ENCODE measurements at regions not wholly inside any gene's neighbourhood (a gene's known extent, or its start where the extent isn't known, plus 50 kb on each side); places are given as distances from the start of the nearest gene placed in this dataset.
"Not testable (repeated sequence)": the region's sequence is repeated elsewhere in the genome, so short reads cannot be mapped to it uniquely, and the experiment has no call there.

DNA sequence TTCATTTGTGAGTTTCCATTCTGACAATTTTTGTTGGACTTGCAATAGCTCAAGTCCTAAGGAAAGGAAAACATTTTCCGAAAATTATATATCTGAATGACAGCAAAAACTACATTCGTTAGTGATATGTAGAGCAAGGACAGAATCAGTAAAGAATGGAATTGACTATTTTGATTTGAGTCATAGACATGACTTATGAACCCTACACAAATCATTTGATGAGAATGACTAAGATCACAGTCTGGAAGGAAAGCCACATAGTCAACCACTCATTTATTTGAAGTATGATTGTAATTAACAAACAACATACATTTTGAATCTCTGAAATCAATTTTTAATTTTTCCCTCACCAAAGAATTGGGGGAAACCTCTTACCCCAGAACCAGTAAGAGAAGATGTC is 231.6 kb upstream of the CRIM1 start:
- Histone ChIP-seq H3K4me3 (ENCODE audit: low read depth, low read length, poor library complexity, severe bottlenecking) (no peak overlapping the region), H3K36me3 (ENCODE audit: insufficient read depth, low read length, poor library complexity, severe bottlenecking) (no peaks in the 10 kb centered on the region), H3K27ac (ENCODE audit: low read depth, low read length, poor library complexity, severe bottlenecking) (no peak overlapping the region), H3K9me3 (ENCODE audit: low read depth, low read length, poor library complexity, severe bottlenecking) (no peaks in the 10 kb centered on the region), H3K27me3 (replicated peaks; ENCODE audit: insufficient read depth, low read depth, low read length, poor library complexity) (peaks cover 5% of the 10 kb centered on the region), H3K4me1 (ENCODE audit: insufficient read depth, low read length, poor library complexity, severe bottlenecking) (no peaks in the 10 kb centered on the region)
- ChIA-PET POLR2A (ENCODE audit: low non-redundant PET) (interaction anchor here (0.7 kb wide), 1 partner anchor 407 kb away, joined by 3 read pairs; no protein-coding TSS in a partner anchor), CTCF (no interaction called here)
- no peak for TF ChIP-seq EZH2 (IDR thresholded peaks at IDR 0.05; ENCODE audit: borderline replicate concordance, low read depth, low read length, poor library complexity, severe bottlenecking)
- TF ChIP-seq, protein P1, sequence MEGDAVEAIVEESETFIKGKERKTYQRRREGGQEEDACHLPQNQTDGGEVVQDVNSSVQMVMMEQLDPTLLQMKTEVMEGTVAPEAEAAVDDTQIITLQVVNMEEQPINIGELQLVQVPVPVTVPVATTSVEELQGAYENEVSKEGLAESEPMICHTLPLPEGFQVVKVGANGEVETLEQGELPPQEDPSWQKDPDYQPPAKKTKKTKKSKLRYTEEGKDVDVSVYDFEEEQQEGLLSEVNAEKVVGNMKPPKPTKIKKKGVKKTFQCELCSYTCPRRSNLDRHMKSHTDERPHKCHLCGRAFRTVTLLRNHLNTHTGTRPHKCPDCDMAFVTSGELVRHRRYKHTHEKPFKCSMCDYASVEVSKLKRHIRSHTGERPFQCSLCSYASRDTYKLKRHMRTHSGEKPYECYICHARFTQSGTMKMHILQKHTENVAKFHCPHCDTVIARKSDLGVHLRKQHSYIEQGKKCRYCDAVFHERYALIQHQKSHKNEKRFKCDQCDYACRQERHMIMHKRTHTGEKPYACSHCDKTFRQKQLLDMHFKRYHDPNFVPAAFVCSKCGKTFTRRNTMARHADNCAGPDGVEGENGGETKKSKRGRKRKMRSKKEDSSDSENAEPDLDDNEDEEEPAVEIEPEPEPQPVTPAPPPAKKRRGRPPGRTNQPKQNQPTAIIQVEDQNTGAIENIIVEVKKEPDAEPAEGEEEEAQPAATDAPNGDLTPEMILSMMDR (conservative IDR thresholded peaks at IDR 0.05; ENCODE audit: low read depth, low read length): no peak
- no peak for DNase-seq (ENCODE audit: low spot score)
- intact Hi-C loops (cut with micrococcal nuclease; ENCODE audit: unreplicated experiment): no loop called here
- no TSS peak for BruUV-seq (replicated peaks)

DNA sequence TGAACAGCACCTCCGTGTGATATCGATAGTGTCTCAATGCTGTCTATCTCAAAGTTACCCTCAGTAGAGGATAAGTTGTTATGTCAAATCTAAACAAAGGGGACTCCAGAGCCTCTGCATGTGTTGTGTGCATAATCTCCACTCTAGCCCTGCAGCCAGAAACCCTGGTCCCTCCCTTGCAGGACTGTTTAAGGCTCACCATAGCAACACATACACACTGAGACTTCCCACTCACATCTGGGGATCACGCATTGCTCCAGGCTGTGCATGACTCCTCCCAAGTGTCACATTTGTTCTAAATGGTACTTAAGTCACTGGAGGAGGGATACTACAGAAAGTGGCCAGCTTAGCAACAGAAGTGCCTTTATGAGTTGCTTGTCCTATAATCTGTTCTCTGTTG is 258.6 kb upstream of the CRIM1 start:
- POLR2A ChIA-PET (ENCODE audit: low non-redundant PET): no interaction called here
- no peak for DNase-seq (ENCODE audit: low spot score)
- H3K27me3 ChIP-seq (replicated peaks; ENCODE audit: insufficient read depth, low read depth, low read length, poor library complexity): no peaks in the 10 kb centered on the region
- CTCF ChIA-PET: no interaction called here
- no peaks in the 10 kb centered on the region for H3K9me3 ChIP-seq (ENCODE audit: low read depth, low read length, poor library complexity, severe bottlenecking)
- no TSS peak for BruUV-seq (replicated peaks)
- no peak for TF ChIP-seq EZH2 (IDR thresholded peaks at IDR 0.05; ENCODE audit: borderline replicate concordance, low read depth, low read length, poor library complexity, severe bottlenecking)
- TF ChIP-seq, protein P1 (conservative IDR thresholded peaks at IDR 0.05; ENCODE audit: low read depth, low read length): no peak
- no peaks in the 10 kb centered on the region for H3K36me3 ChIP-seq (ENCODE audit: insufficient read depth, low read length, poor library complexity, severe bottlenecking)
- H3K4me3 ChIP-seq (ENCODE audit: low read depth, low read length, poor library complexity, severe bottlenecking): no peak overlapping the region
- no peak overlapping the region for H3K27ac ChIP-seq (ENCODE audit: low read depth, low read length, poor library complexity, severe bottlenecking)
- no peaks in the 10 kb centered on the region for H3K4me1 ChIP-seq (ENCODE audit: insufficient read depth, low read length, poor library complexity, severe bottlenecking)
- intact Hi-C loops (cut with micrococcal nuclease; ENCODE audit: unreplicated experiment): no loop called here

DNA sequence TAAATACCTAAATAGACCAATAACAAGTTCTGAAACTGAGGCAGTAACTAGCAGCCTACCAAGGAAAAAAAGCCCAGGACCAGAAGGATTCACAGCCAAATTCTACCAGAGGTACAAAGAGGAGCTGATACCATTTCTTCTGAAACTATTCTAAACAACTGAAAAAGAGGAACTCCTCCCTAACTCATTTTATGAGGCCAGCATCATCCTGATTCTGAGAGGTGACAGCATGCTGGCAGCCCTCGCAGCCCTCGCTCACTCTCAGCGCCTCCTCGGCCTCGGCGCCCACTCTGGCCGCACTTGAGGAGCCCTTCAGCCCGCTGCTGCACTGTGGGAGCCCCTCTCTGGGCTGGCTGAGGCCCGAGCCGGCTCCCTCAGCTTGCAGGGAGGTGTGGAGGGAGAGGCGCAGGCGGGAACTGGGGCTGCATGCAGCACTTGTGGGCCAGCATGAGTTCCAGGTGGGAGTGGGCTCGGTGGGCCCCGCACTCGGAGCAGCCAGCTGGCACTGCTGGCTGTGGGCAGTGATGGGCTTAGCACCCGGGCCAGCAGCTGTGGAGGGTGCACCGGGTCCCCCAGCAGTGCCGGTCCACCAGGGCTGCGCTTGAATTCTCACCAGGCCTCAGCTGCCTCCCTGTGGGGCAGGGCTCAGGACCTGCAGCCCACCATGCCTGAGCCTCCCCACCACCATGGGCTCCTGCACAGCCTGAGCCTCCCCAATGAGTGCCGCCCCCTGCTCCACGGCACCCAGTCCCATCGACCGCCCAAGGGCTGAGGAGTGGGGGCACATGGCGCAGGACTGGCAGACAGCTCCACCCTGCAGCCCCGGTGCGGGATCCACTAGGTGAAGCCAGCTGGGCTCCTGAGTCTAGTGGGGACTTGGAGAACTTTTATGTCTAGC is 263.5 kb upstream of the CRIM1 start:
- CTCF ChIA-PET; DNase-seq (ENCODE audit: low spot score); BruUV-seq (replicated peaks); H3K36me3 ChIP-seq (ENCODE audit: insufficient read depth, low read length, poor library complexity, severe bottlenecking); H3K9me3 ChIP-seq (ENCODE audit: low read depth, low read length, poor library complexity, severe bottlenecking); H3K4me1 ChIP-seq (ENCODE audit: insufficient read depth, low read length, poor library complexity, severe bottlenecking); intact Hi-C loops (cut with micrococcal nuclease; ENCODE audit: unreplicated experiment); H3K4me3 ChIP-seq (ENCODE audit: low read depth, low read length, poor library complexity, severe bottlenecking); H3K27ac ChIP-seq (ENCODE audit: low read depth, low read length, poor library complexity, severe bottlenecking); POLR2A ChIA-PET (ENCODE audit: low non-redundant PET); H3K27me3 ChIP-seq (replicated peaks; ENCODE audit: insufficient read depth, low read depth, low read length, poor library complexity): not testable (repeated sequence)
